ENCODE measurements at regions not wholly inside any gene's neighbourhood (a gene's known extent, or its start where the extent isn't known, plus 50 kb on each side); places are given as distances from the start of the nearest gene placed in this dataset.

GRCh38 chr20:7346026-7346425, 578.5 kb downstream of the BMP2 start:
- Histone ChIP-seq H3K4me3 (no peak overlapping the region), H3K9me3 (ENCODE audit: control insufficient read depth in 4 of 4, insufficient read depth in 3 of 4, low read length in 3 of 4) (peaks cover 0 to 5% (median under 1%) of the 10 kb centered on the region in 4 donors), H3K36me3 (ENCODE audit: control insufficient read depth in 4 of 4, insufficient read depth in 4 of 4, low read length in 4 of 4) (no peaks in the 10 kb centered on the region), H3K9ac (ENCODE audit: insufficient read depth in 1 of 2, low read length in 2 of 2) (no peak overlapping the region), H3K4me1 (ENCODE audit: control insufficient read depth in 5 of 5, insufficient read depth in 5 of 5, low read length in 5 of 5) (no peaks in the 10 kb centered on the region), H3K27me3 (ENCODE audit: control insufficient read depth in 3 of 3, insufficient read depth in 3 of 3, low read length in 2 of 3) (no peaks in the 10 kb centered on the region), H3K27ac (ENCODE audit: low read depth in 1 of 2, low read length in 1 of 2) (no peak overlapping the region)
- DNase-seq = no peak
- TF ChIP-seq, protein P1, sequence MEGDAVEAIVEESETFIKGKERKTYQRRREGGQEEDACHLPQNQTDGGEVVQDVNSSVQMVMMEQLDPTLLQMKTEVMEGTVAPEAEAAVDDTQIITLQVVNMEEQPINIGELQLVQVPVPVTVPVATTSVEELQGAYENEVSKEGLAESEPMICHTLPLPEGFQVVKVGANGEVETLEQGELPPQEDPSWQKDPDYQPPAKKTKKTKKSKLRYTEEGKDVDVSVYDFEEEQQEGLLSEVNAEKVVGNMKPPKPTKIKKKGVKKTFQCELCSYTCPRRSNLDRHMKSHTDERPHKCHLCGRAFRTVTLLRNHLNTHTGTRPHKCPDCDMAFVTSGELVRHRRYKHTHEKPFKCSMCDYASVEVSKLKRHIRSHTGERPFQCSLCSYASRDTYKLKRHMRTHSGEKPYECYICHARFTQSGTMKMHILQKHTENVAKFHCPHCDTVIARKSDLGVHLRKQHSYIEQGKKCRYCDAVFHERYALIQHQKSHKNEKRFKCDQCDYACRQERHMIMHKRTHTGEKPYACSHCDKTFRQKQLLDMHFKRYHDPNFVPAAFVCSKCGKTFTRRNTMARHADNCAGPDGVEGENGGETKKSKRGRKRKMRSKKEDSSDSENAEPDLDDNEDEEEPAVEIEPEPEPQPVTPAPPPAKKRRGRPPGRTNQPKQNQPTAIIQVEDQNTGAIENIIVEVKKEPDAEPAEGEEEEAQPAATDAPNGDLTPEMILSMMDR (IDR thresholded peaks at IDR 0.05; ENCODE audit: control extremely low read depth, extremely low read depth) = no peak
- WGBS, 2 donors = 96 to 97% methylated on average over 3 of the region's 3 CpGs
- ATAC-seq (ENCODE audit: insufficient read depth, low FRiP score) = no peak

DNA sequence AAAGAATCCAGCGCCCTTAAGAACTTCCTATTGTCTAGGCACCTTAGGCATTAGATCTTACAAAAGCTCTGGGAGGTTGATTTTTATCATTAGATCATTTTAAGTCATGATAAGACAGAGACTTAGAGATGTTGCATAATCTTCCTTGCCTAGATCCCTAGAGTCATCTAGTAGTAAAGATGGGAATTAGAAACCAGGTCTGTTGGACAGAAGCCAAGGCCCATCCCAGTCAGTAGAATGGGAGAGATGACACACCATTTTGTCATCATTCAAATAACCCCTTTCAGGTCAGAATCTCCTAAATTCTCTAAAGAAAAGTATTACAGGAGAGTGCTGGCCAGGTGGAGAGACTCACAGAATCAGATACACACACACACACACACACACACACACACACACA, 579.1 kb downstream of the BMP2 start:
- WGBS, 2 donors = 87 to 89% methylated on average over 1 of the region's 1 CpG
- H3K4me3 ChIP-seq = no peak overlapping the region
- H3K27ac ChIP-seq (ENCODE audit: low read depth in 1 of 2, low read length in 1 of 2) = no peak overlapping the region
- DNase-seq = no peak
- ATAC-seq (ENCODE audit: insufficient read depth, low FRiP score) = no peak
- H3K27me3 ChIP-seq (ENCODE audit: control insufficient read depth in 3 of 3, insufficient read depth in 3 of 3, low read length in 2 of 3) = no peaks in the 10 kb centered on the region
- no peaks in the 10 kb centered on the region for H3K4me1 ChIP-seq (ENCODE audit: control insufficient read depth in 5 of 5, insufficient read depth in 5 of 5, low read length in 5 of 5)
- TF ChIP-seq, protein P1 (IDR thresholded peaks at IDR 0.05; ENCODE audit: control extremely low read depth, extremely low read depth) = no peak
- no peak overlapping the region for H3K9ac ChIP-seq (ENCODE audit: insufficient read depth in 1 of 2, low read length in 2 of 2)
- H3K36me3 ChIP-seq (ENCODE audit: control insufficient read depth in 4 of 4, insufficient read depth in 4 of 4, low read length in 4 of 4) = no peaks in the 10 kb centered on the region
- peaks cover 0 to 5% (median under 1%) of the 10 kb centered on the region in 4 donors for H3K9me3 ChIP-seq (ENCODE audit: control insufficient read depth in 4 of 4, insufficient read depth in 3 of 4, low read length in 3 of 4)

DNA sequence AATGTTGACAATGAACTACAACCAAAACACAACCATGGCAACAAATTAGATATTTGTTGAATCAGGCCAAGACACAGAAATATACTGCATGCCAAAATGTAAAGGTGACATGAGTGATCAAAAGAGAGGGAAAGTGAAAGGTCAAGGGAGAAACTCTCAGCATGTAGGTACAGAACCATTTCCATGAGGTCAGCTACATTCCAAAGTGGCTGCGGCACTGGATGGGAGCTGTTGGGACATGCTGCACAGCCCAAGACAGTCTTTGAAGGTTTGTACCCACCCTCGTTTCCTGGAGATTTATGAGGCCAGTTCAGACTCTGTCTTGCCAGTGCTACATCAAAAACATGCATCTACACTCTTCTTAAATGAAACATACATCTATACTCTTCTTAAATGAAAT, 579.9 kb downstream of the BMP2 start:
- DNase-seq (no peak), ATAC-seq (ENCODE audit: insufficient read depth, low FRiP score) (no peak)
- no peak overlapping the region for H3K27ac ChIP-seq (ENCODE audit: low read depth in 1 of 2, low read length in 1 of 2)
- H3K9ac ChIP-seq (ENCODE audit: insufficient read depth in 1 of 2, low read length in 2 of 2) = no peak overlapping the region
- no peaks in the 10 kb centered on the region for H3K4me1 ChIP-seq (ENCODE audit: control insufficient read depth in 5 of 5, insufficient read depth in 5 of 5, low read length in 5 of 5)
- no peaks in the 10 kb centered on the region for H3K36me3 ChIP-seq (ENCODE audit: control insufficient read depth in 4 of 4, insufficient read depth in 4 of 4, low read length in 4 of 4)
- H3K9me3 ChIP-seq (ENCODE audit: control insufficient read depth in 4 of 4, insufficient read depth in 3 of 4, low read length in 3 of 4) = peaks cover 0 to 5% (median 2%) of the 10 kb centered on the region in 4 donors
- no peaks in the 10 kb centered on the region for H3K27me3 ChIP-seq (ENCODE audit: control insufficient read depth in 3 of 3, insufficient read depth in 3 of 3, low read length in 2 of 3)
- WGBS, 2 donors = 60 to 76% methylated on average over 2 of the region's 2 CpGs
- TF ChIP-seq, protein P1 (IDR thresholded peaks at IDR 0.05; ENCODE audit: control extremely low read depth, extremely low read depth) = no peak
- H3K4me3 ChIP-seq = no peak overlapping the region

DNA sequence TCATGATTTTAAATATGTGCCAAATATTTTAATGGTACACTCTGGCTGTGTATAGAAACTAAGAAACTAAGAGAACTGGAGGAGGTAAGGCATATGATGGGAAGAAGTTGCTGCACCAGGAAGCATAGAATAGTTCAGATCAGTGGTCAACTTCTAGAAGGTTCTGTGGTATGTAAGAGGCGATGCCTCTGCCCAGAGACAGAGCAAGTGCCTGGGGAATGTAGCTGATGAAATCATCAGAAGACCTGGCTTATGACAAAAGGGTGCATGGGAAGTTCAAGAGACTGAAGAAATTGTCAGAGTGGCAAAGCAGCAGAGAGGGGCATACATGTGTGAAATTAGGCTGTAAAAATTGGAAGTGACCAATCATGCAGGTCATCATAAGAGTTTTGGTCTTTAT, 580.8 kb downstream of the BMP2 start:
- no peak overlapping the region for H3K4me3 ChIP-seq
- H3K9me3 ChIP-seq (ENCODE audit: control insufficient read depth in 4 of 4, insufficient read depth in 3 of 4, low read length in 3 of 4) = peaks cover 0 to 5% (median 2%) of the 10 kb centered on the region in 4 donors
- ATAC-seq (ENCODE audit: insufficient read depth, low FRiP score) (no peak), DNase-seq (no peak)
- TF ChIP-seq, protein P1 (IDR thresholded peaks at IDR 0.05; ENCODE audit: control extremely low read depth, extremely low read depth) = no peak
- WGBS, 2 donors = 93 to 95% methylated on average over 1 of the region's 1 CpG
- H3K4me1 ChIP-seq (ENCODE audit: control insufficient read depth in 5 of 5, insufficient read depth in 5 of 5, low read length in 5 of 5) = no peaks in the 10 kb centered on the region
- H3K27me3 ChIP-seq (ENCODE audit: control insufficient read depth in 3 of 3, insufficient read depth in 3 of 3, low read length in 2 of 3) = no peaks in the 10 kb centered on the region
- no peak overlapping the region for H3K27ac ChIP-seq (ENCODE audit: low read depth in 1 of 2, low read length in 1 of 2)
- H3K36me3 ChIP-seq (ENCODE audit: control insufficient read depth in 4 of 4, insufficient read depth in 4 of 4, low read length in 4 of 4) = no peaks in the 10 kb centered on the region
- no peak overlapping the region for H3K9ac ChIP-seq (ENCODE audit: insufficient read depth in 1 of 2, low read length in 2 of 2)

All from lung (tissue), 11 donors.